ENCODE measurements at regions not wholly inside any gene's neighbourhood (a gene's known extent, or its start where the extent isn't known, plus 50 kb on each side); places are given as distances from the start of the nearest gene placed in this dataset.
A peak's percentile ranks its signal among the peaks of the same experiment; 100 is the strongest.

DNA sequence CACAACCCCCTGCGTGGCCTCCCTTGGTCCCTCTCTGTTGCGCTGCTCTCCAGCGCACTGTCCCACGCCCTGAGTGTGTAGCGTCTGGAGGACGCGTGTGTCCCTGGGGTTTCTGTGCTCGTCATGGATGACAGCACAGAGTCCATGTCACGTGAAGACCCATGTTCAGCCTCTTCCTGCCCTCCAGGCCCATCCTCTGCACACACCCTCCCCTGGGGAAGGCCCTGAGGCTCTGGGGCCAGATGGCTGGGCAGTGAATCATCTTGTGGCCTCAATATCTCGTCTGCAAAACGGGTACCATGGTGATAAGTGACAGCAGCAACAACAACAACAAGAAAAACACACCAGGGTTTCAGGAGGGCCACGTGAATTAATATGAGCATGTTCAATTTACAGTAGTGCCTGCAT lies 71.5 kb upstream of the ARHGEF7 start:
- no peak overlapping the region for H3K27ac ChIP-seq
- H3K9me3 ChIP-seq, result no peaks in the 10 kb centered on the region
- H3K4me1 ChIP-seq, result peaks cover 5% of the 10 kb centered on the region
- H3K36me3 ChIP-seq, result no peaks in the 10 kb centered on the region
- intact Hi-C loops (cut with DNase I), result no loop called here
- H3K27me3 ChIP-seq, result peaks cover 7% of the 10 kb centered on the region
- peak; percentile 31 for ATAC-seq
- H3K4me3 ChIP-seq, result no peak overlapping the region
- TF ChIP-seq CTCF (IDR thresholded peaks at IDR 0.05), result no peak
- no peak for DNase-seq

- H3K27me3 ChIP-seq, result peaks cover 7% of the 10 kb centered on the region
- H3K9me3 ChIP-seq, result no peaks in the 10 kb centered on the region
- no peaks in the 10 kb centered on the region for H3K36me3 ChIP-seq
- intact Hi-C loops (cut with DNase I), result no loop called here
- no peak overlapping the region for H3K4me3 ChIP-seq
- peaks cover 5% of the 10 kb centered on the region for H3K4me1 ChIP-seq
- no peak overlapping the region for H3K27ac ChIP-seq
- no peak for DNase-seq
- no peak for ATAC-seq
- no peak for TF ChIP-seq CTCF (IDR thresholded peaks at IDR 0.05)
Observed at GRCh38 chr13:111042661-111043226, 72.4 kb upstream of the ARHGEF7 start.

GRCh38 chr13:111040830-111041229 lies 74.3 kb upstream of the ARHGEF7 start:
- ATAC-seq, result no peak
- TF ChIP-seq CTCF (IDR thresholded peaks at IDR 0.05), result no peak
- Histone ChIP-seq H3K4me3 (no peak overlapping the region), H3K27me3 (peaks cover 7% of the 10 kb centered on the region), H3K9me3 (no peaks in the 10 kb centered on the region), H3K27ac (no peak overlapping the region), H3K4me1 (no peaks in the 10 kb centered on the region), H3K36me3 (no peaks in the 10 kb centered on the region)
- DNase-seq, result no peak
- intact Hi-C loops (cut with DNase I), result no loop called here

DNA sequence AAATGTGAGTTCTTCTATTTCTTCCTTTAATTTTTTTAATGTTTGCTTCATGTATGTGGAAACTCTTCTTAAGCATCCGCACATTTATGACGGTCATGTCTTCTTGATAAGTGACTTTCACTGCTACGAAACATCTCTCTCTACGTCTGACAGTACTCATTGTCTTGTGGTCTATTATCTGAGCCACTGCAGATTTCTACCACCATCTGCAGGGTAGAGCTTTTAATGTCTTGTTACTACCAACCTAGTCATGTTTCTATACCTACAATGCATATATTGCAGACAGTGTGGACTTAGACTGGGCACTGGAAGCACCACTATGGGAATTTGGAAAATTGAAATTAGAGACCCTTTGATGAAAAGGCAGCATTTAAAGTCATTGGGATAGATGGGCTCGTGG lies 75.4 kb upstream of the ARHGEF7 start:
- Histone ChIP-seq H3K36me3 (no peaks in the 10 kb centered on the region), H3K27me3 (peaks cover 7% of the 10 kb centered on the region), H3K4me1 (no peaks in the 10 kb centered on the region), H3K4me3 (no peak overlapping the region), H3K27ac (no peak overlapping the region), H3K9me3 (no peaks in the 10 kb centered on the region)
- DNase-seq (no peak), ATAC-seq (no peak)
- intact Hi-C loops (cut with DNase I), result no loop called here
- TF ChIP-seq CTCF (IDR thresholded peaks at IDR 0.05), result no peak

- no peaks in the 10 kb centered on the region for H3K4me1 ChIP-seq
- H3K9me3 ChIP-seq, result no peaks in the 10 kb centered on the region
- H3K27ac ChIP-seq, result no peak overlapping the region
- no peaks in the 10 kb centered on the region for H3K36me3 ChIP-seq
- TF ChIP-seq CTCF (IDR thresholded peaks at IDR 0.05), result no peak
- intact Hi-C loops (cut with DNase I), result no loop called here
- H3K4me3 ChIP-seq, result no peak overlapping the region
- H3K27me3 ChIP-seq, result peaks cover 7% of the 10 kb centered on the region
- DNase-seq (no peak), ATAC-seq (no peak)
Observed at GRCh38 chr13:111038887-111039286, 76.2 kb upstream of the ARHGEF7 start.

- H3K4me1 ChIP-seq, result no peaks in the 10 kb centered on the region
- H3K4me3 ChIP-seq, result no peak overlapping the region
- no peaks in the 10 kb centered on the region for H3K9me3 ChIP-seq
- no peak for DNase-seq
- no peak for ATAC-seq
- peaks cover 7% of the 10 kb centered on the region for H3K27me3 ChIP-seq
- no peaks in the 10 kb centered on the region for H3K36me3 ChIP-seq
- no peak for TF ChIP-seq CTCF (IDR thresholded peaks at IDR 0.05)
- no peak overlapping the region for H3K27ac ChIP-seq
- intact Hi-C loops (cut with DNase I), result no loop called here
Observed at GRCh38 chr13:111037927-111038326, 77.2 kb upstream of the ARHGEF7 start.
